ENCODE measurements at regions not wholly inside any gene's neighbourhood (a gene's known extent, or its start where the extent isn't known, plus 50 kb on each side); places are given as distances from the start of the nearest gene placed in this dataset.

- TF ChIP-seq POLR2A (IDR thresholded peaks at IDR 0.05), result no peak
- TF ChIP-seq, protein P1, sequence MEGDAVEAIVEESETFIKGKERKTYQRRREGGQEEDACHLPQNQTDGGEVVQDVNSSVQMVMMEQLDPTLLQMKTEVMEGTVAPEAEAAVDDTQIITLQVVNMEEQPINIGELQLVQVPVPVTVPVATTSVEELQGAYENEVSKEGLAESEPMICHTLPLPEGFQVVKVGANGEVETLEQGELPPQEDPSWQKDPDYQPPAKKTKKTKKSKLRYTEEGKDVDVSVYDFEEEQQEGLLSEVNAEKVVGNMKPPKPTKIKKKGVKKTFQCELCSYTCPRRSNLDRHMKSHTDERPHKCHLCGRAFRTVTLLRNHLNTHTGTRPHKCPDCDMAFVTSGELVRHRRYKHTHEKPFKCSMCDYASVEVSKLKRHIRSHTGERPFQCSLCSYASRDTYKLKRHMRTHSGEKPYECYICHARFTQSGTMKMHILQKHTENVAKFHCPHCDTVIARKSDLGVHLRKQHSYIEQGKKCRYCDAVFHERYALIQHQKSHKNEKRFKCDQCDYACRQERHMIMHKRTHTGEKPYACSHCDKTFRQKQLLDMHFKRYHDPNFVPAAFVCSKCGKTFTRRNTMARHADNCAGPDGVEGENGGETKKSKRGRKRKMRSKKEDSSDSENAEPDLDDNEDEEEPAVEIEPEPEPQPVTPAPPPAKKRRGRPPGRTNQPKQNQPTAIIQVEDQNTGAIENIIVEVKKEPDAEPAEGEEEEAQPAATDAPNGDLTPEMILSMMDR (IDR thresholded peaks at IDR 0.05), result no peak
Measured at GRCh38 chr7:124996778-124997177, 67.2 kb upstream of the POT1 start.

Measured in adrenal gland (tissue), 5 donors.